DMS79 (cell line): ENCODE measurements at regions not wholly inside any gene's neighbourhood (a gene's known extent, or its start where the extent isn't known, plus 50 kb on each side); places are given as distances from the start of the nearest gene placed in this dataset.
"Not testable (repeated sequence)": the region's sequence is repeated elsewhere in the genome, so short reads cannot be mapped to it uniquely, and the experiment has no call there.

Experiments
- DNase-seq: peaks from one replicate; lab custom pipeline; 2025; lab: John Stamatoyannopoulos, UW

DNA sequence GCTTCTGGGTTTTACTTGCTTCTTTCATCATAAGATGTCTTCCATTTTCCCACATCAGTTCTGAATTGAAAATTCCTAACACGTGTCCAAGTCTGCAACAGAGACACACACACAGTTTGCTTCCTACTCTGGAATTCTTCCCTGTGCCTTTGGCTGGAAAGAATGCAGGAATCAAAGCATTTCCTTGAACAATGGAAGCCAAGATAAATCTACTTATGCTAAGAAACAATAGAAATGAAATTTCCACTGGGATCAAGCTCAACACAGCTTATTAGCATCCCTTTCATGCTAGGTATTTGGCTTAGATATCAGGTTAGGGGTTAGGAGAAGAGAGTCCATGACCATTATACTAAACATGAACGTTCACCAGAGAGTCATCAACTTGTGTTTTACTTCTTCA, 101.1 kb upstream of the SCAF8 start:
- DNase-seq, result no peak

DNA sequence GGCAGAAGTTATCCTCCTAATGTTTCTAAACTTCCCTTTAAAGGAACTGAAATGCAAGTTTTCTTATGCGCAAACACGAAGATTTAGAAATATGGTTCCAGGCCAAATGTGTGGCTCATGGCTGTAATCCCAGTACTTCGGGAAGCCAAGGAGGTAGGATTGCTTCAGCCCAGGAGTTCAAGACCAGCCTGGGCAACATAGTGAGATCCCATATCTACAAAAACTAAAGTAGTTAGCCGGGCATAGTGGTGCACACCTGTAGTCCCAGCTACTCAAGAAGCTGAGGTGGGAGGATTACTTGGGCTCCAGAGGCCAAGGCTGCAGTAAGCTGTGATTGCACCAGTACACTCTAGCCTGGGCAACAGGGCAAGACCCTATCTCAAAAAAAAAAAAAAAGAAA, 95.8 kb upstream of the SCAF8 start:
- DNase-seq, result no peak

DNA sequence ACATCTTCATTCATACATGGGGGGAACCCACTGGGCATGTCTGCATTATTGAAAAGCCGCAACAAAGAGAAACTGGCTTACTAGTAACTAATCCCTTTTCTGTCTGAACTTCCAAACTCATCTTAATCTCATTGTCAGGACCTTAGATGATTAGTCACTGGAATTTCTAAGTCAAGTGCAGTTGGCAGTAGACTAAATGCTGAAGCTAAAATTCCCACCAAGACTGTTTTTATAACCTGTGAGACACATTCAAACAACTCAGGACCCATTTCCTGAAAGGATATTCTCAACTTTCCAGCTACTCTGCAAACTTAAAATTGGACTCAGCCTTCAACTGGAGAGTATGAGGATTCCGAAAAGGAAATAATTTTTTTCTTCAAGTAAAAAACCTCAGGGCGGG, 94.8 kb upstream of the SCAF8 start:
- no peak for DNase-seq

DNA sequence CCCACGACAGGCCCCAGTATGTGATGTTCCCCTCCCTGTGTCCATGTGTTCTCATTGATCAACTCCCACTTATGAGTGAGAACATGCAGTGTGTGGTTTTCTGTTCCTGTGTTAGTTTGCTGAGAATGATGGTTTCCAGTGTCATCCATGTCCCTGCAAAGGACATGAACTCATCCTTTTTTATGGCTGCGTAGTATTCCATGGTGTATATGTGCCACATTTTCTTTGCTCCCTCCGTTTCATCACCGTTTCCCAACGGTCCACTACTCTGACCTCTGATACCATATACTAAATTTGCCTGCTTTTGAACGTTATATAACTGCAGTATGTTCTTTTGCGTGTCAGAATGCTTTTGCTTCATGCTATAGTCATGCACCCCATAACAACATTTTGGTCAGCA, 94.0 kb upstream of the SCAF8 start:
- not testable (repeated sequence) for DNase-seq

DNA sequence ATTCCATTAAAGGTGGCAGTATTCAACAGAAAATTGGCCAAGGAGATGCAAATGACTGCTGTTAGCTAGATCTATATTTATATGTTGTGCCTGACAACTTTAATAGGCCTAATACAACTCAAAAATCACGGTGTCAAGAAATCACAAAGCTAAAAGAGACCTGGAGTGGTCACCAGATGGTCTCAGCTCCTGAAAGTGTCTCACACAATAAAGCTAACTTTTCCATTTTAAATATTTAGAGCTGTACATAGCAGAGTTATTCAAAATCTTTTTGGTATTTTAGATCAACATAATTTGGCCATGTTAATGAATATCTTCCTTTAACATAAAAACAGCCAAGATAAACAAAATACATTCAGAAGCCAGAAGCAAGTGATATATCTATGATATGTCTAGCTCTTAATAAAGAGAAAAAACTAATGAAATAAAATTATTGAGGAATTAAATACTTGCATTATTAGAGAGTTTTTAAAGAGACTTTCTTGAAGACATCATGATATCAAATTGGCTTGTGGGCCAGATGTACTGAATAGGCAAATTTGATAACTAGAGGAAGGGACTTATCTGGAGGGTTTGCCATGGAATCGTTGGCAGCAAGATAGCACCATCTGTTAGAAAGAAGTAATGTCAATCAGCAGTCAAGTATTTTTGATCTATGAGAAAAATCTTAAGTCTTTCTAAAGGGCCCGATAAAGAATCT, 84.9 kb upstream of the SCAF8 start:
- no peak for DNase-seq

DNA sequence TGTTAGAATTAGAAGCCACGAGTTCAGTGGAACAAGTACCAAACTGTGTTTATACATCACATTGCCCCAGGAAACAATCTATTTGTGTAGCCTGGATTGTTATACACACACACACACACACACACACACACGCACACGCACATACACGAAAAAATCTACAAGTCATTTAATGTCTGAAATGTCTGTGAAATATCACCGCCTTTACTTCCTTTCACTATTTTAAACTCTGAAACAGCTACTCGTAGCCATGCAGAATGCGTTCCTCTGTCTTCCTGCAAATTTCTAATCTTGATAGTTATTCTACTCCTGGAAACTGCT, 84.4 kb upstream of the SCAF8 start:
- no peak for DNase-seq

DNA sequence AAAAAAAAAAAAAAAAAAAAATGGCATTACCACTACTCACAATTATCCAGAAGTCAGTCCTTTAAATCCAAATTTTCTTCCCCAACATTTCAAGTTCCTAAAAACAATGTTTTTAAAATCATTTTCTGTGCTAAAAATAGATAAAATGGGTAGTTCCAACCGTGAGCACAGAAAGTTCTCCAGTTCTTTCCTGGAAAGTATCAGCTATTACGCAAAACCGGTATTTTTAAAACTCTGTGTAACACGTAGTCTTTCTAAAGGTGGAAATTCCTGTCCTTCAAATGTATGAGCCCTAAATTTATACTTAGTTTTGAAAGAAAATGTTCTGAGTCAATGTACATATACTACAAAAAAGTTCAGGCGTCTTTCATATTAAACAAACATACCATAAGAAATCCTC, 83.5 kb upstream of the SCAF8 start:
- DNase-seq, result no peak

DNA sequence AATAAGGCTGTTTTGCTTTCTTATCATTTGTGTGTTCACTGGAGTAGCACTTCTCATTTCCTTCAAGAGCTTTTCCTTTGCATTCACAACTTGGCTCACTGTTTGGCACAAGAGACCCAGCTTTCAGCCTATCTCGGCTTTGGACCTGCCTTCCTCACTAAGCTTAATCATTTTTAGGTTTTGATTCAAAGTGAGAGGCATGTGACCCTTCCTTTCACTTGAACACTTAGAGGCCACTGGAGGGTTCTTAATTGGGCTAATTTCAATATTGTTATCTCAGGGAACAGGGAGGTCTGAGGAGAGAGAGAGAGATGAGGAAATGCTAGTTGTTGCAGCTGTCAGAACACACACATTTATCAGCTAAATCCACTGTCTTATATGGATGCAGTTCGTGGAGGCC, 82.9 kb upstream of the SCAF8 start:
- no peak for DNase-seq

DNA sequence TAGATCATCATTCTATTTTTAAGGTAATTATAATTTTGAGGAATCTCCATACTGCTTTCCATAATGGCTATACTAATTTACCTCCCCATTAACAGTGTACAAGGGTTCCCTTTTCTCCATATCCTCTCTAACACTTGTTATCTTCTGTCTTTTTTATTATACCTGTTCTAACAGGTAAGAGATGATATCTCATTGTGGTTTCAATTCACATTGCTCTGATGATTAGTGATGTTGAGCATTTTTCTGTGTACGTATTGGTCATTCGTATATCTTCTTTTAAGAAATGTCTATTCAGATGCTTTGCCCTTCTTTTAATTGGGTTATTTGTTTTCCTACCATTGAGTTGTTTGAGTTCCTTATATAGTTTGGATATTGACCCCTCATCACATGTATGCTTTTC, 81.6 kb upstream of the SCAF8 start:
- DNase-seq, result no peak

DNA sequence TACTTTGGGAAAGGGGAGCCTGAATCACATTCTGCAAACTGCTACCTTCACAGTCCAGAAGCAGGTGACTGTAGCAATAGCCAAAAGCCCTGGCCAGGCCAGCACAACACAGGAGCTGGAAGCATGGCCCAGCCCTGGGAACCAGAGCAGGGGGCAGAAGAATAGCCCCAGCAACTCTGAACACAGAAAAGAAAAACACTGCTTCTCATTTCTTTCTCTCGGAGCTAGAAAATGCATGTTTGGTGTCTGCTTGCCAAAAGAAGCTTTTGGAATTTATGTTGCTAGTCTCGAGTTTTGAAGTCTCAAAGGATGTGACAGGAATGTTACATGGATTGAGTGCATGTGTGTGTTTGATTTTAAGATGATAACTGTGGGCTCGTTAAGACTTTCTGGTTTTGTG, 79.8 kb upstream of the SCAF8 start:
- DNase-seq, result no peak

DNA sequence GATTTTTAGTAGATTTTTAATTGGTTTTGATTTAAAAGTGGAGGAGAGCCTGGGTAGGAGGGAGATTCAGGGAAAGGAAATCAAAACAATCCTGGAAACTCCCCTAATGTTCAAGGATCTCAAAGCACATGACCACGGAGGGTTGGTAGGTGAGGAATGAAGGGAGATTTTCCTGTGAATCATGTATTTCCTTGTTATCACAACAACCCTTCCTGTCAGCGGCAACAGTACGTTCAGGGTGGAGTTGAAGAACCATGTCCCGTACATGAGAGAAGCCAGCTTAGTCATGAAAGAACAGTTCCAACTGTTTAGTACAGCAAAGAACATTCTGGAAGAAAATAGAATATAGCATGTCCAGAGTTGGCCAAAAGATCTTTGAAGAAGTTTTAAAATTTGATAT, 79.4 kb upstream of the SCAF8 start:
- DNase-seq, result no peak

DNA sequence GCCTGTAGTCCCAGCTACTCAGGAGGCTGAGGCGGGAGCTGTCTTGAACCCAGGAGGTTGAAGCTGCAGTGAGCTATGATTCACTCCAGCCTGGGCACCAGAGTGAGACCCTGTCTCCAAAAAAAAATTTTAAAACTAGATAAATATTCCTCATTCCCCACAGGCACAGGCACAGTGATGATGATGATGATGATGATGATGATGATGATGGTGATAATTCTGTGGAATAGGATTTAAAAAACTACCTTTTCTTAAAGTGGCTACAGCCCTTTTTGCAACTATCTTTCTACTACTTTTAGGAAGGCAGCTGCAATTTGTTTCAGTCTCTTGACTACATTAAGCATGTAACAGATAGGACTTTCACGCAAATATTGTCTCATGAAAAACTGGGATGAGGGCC, 76.6 kb upstream of the SCAF8 start:
- DNase-seq, result no peak

DNA sequence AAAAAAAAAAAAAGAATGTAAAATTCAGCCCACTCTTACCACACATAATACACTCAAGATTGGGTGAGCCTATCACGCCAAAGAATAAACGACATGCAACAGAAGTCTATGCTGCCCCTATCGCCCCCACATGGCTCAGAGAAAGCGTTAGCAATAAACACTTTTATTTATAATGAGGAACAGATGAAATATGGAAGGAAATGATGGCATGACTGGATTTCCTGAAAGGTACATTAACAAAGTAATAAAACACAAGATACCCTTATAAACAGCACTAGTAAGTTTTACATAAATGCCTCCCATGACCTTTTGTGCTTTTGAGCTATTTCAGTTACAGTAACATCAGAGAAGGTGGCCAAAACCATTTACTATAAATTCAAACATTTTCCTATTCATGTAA, 71.4 kb upstream of the SCAF8 start:
- no peak for DNase-seq

DNA sequence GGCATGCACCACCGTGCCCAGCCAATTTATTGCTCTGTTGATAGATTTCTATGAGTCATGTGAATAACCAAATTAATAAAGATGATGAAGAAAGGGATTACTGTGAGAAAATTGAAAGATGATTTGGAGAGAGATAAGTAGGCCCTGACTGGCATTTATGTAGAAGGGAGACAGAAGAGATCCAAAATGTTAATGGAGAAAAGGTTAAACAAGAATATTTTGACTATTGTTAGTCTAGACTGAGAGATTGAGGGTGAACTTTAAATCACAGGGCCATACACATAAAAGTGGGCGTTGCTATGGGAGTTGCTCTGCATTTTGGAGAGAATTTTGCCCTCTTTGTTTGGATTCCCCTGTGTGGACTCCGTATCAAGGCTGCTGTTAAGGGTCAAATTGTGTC, 68.9 kb upstream of the SCAF8 start:
- no peak for DNase-seq

DNA sequence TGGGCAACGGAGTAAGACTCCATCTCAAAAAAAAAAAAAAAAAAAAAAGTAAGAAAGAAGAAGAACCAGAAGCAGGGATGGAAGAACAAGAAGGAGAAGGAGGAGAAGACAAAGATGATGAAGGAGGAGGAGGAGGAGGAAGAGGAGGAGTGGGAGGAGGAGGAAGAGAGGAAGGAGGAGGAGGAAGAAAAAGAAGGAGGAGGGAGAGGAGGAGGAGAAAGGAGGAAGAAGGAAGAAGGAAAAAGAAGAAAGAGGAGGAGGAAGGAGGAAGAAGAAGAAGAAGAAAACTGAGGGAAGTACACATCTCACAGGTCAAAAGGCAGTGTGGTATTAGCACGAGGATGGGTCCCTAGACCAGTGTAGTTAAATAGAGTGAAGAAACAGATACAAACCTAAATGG, 65.1 kb upstream of the SCAF8 start:
- DNase-seq, result no peak

DNA sequence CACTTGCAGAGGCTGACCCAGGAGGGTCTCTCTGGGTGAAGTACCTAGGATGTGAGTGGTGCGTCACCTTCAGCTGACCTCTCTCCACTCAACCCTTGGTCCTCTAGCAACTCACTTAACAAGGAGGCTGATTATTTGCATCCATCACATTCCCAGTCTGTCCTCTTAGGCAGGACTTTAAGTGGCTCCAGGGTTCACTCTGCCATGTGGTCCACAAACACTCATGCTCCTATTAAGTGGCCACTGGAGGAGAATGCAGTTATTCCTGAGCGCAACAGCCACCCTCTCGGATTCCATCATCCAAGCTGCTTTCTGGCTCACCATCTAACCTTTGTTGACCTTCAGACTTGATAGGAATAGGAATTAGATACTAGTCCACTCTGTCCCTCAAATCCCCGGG, 61.1 kb upstream of the SCAF8 start:
- DNase-seq, result no peak

DNA sequence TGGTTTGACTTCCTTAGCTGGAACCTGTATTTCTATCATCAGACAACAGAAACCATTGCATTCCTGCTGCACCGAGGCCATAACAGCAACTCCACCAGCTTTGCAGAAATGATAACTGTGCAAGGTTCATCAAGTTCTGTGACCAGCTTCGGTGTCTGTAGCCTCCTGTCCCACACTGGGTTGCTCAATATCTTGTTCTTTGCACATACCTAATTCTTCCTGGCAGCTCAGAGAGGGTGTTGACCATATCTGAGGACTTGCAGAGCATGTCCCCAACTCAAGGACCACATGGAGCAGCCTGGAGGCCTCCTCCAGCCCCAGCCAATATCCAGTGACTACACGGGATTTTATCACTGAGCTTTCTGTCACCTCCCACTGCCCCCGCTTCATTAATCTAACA, 59.3 kb upstream of the SCAF8 start:
- no peak for DNase-seq

DNA sequence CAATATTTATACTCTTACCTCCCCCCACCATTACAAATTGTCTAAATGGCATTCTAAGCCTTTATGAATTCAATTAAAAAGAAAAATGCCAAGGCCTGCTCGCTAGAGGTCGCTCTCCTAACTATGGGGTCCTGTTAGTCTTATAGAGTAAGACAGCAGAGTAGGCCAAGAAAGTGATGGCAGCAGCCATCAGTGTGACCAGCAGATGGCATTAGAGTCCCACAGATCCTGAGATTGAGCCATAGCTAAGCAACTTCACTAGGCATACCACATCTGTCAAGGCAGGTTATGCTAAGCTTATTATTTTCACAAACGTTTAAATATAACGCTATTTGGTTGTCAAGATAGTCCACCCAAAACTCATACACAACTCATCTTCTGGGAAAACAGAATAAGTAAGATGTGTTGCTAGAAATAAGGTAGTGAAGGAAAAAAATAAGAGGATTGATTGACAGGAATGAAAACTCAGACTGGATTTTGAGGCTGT, 57.6 kb upstream of the SCAF8 start:
- DNase-seq, result peak; percentile 81

DNA sequence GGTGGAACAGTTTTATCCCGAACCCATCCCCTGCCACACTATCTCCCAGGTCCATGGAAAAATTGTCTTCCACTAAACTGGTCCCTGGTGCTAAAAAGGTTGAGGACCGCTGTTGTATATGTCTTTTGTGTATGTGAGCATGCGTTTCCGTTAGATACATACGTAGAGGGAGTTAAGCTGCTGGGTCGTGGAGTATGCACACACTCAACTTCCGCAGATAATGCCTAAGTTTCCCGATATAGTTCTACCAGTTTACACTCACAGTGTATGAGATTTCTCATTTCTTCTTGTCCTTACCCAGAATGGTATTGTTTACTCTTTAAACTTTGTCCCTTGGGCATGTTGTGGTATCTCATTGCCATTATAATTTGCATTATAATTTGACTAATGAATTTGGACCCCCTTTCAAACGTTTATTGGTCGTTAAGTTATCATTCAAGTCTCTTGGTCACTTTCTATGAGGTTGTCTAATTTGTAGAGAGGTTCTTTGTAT, 50.5 kb upstream of the SCAF8 start:
- no peak for DNase-seq
